Cardiac muscle cell (in vitro differentiated cells and primary cell): ENCODE measurements at regions not wholly inside any gene's neighbourhood (a gene's known extent, or its start where the extent isn't known, plus 50 kb on each side); places are given as distances from the start of the nearest gene placed in this dataset.
A peak's percentile ranks its signal among the peaks of the same experiment; 100 is the strongest.

Source experiments
- DNase-seq, 2 donors: peaks; one replicate each; pipeline versions ENCODE4 v3.0.0 to v3.0.0-alpha.2; 2010 to 2017; ENCODE audit warnings: low read depth in 1 of 2, low spot score in 1 of 2
- H3K27ac ChIP-seq: fragments of 200-600 bp; sonication (generic); 2 replicates; pipeline ENCODE4 v1.5.1; 2016
- H3K27me3 ChIP-seq: fragments of 200-600 bp; sonication (generic); 2 replicates; pipeline ENCODE4 v1.6.0; 2016; ENCODE audit warnings: control low read depth
- H3K36me3 ChIP-seq: fragments of 200-600 bp; sonication (generic); 2 replicates; pipeline ENCODE4 v1.5.1; 2016; ENCODE audit warnings: control low read depth
- H3K4me1 ChIP-seq: fragments of 200-600 bp; sonication (generic); 2 replicates; pipeline ENCODE4 v1.8.1; 2017; ENCODE audit warnings: low read depth, mild to moderate bottlenecking, mixed run types
- H3K4me3 ChIP-seq: fragments of 200-600 bp; sonication (generic); 2 replicates; pipeline ENCODE4 v1.5.1; 2016; ENCODE audit warnings: mild to moderate bottlenecking
- H3K9me3 ChIP-seq: fragments of 200-600 bp; sonication (generic); 2 replicates; pipeline ENCODE4 v1.5.1; 2017; ENCODE audit warnings: low read depth, mild to moderate bottlenecking, control low read depth
- CTCF ChIP-seq: IDR thresholded peaks from 2 replicates; pipeline ENCODE4 v1.5.1; 2012; ENCODE audit warnings: low read depth, mild to moderate bottlenecking, low read length

- H3K27ac ChIP-seq, result no peak overlapping the region
- H3K9me3 ChIP-seq, result no peaks in the 10 kb centered on the region
- H3K4me3 ChIP-seq, result no peak overlapping the region
- no peaks in the 10 kb centered on the region for H3K27me3 ChIP-seq
- no peak for TF ChIP-seq CTCF
- no peak for DNase-seq
- H3K4me1 ChIP-seq, result no peaks in the 10 kb centered on the region
- no peaks in the 10 kb centered on the region for H3K36me3 ChIP-seq
These were observed 115.6 kb downstream of the UCHL5 start for GRCh38 chr1:192943522-192943921.

GRCh38 chr1:192945390-192946130 is 113.6 kb downstream of the UCHL5 start:
- no peaks in the 10 kb centered on the region for H3K9me3 ChIP-seq
- no peak for DNase-seq
- TF ChIP-seq CTCF, result no peak
- no peaks in the 10 kb centered on the region for H3K36me3 ChIP-seq
- no peak overlapping the region for H3K4me3 ChIP-seq
- H3K4me1 ChIP-seq, result no peaks in the 10 kb centered on the region
- no peaks in the 10 kb centered on the region for H3K27me3 ChIP-seq
- H3K27ac ChIP-seq, result no peak overlapping the region

- H3K9me3 ChIP-seq, result no peaks in the 10 kb centered on the region
- DNase-seq, result no peak
- no peak overlapping the region for H3K27ac ChIP-seq
- peaks cover 4% of the 10 kb centered on the region for H3K36me3 ChIP-seq
- no peaks in the 10 kb centered on the region for H3K27me3 ChIP-seq
- no peak for TF ChIP-seq CTCF
- H3K4me3 ChIP-seq, result no peak overlapping the region
- H3K4me1 ChIP-seq, result no peaks in the 10 kb centered on the region
These were observed 109.4 kb downstream of the UCHL5 start for GRCh38 chr1:192949783-192950182.

- DNase-seq, result no peak
- H3K9me3 ChIP-seq, result no peaks in the 10 kb centered on the region
- no peaks in the 10 kb centered on the region for H3K4me1 ChIP-seq
- peaks cover 4% of the 10 kb centered on the region for H3K36me3 ChIP-seq
- no peak overlapping the region for H3K27ac ChIP-seq
- H3K27me3 ChIP-seq, result no peaks in the 10 kb centered on the region
- no peak for TF ChIP-seq CTCF
- no peak overlapping the region for H3K4me3 ChIP-seq
These were observed 108.2 kb downstream of the UCHL5 start for GRCh38 chr1:192950926-192951325.

- no peak for TF ChIP-seq CTCF
- Histone ChIP-seq H3K27ac (no peak overlapping the region), H3K36me3 (peaks cover 4% of the 10 kb centered on the region), H3K9me3 (no peaks in the 10 kb centered on the region), H3K4me3 (no peak overlapping the region), H3K27me3 (no peaks in the 10 kb centered on the region), H3K4me1 (no peaks in the 10 kb centered on the region)
- peak in 1 of 2 donors; percentile 87 for DNase-seq
These were observed 107.3 kb downstream of the UCHL5 start for GRCh38 chr1:192951691-192952460.
